ENCODE measurements at regions not wholly inside any gene's neighbourhood (a gene's known extent, or its start where the extent isn't known, plus 50 kb on each side); places are given as distances from the start of the nearest gene placed in this dataset.
"Not testable (repeated sequence)": the region's sequence is repeated elsewhere in the genome, so short reads cannot be mapped to it uniquely, and the experiment has no call there.

DNA sequence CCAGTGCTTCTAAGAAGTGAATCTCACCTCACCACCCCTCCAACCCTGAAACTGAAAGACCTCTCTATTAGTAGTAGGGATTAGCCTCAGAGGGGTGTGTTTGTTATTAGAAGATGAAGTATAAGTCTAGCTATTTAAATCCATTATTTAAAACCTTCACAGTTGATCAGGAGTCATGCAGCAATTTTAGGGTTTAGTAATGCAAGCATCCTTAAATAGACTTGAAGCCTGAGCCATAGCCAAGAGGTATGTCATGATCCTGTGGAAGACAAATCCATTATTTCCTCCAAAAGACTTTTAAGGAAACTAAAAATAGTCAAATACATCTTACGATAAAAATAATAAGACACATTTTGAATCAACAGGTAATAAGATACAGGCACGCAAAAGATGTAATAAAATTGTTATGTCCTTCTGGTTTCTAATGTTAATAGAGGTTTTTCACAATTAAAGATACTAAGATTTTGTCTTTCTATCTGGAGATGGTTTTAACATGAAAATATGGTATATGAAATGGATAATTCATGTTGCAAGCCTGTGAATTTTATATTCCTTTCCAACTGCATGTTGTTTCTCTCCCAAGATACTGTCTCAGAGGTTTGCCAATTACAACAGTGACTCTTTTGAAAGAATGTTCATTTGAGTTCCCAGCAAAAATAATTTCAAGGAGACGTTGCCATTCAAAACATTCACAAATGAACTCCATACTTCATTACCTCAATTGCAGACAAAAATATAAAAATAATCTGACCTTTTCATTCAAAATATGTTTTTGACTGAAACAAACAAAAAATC, 68.0 kb downstream of the LUZP4 start:
- no peak for DNase-seq

DNA sequence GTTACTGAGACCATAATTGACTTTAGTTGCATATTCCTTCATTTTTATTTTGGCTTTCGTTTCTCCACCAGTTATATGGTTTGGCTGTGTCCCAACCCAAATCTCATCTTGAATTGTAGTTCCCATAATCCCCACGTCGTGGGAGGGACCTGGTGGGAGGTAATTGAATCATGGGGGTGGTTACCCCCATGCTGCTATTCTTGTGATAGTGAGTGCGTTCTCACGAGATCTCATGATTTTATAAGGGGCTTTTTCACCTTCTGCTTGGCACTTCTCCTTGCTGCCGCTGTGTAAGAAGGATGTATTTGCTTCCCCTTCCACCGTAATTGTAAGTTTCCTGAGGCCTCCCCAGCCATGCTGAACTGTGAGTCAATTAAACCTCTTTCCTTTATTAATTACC, 70.0 kb downstream of the LUZP4 start:
- not testable (repeated sequence) for DNase-seq

DNA sequence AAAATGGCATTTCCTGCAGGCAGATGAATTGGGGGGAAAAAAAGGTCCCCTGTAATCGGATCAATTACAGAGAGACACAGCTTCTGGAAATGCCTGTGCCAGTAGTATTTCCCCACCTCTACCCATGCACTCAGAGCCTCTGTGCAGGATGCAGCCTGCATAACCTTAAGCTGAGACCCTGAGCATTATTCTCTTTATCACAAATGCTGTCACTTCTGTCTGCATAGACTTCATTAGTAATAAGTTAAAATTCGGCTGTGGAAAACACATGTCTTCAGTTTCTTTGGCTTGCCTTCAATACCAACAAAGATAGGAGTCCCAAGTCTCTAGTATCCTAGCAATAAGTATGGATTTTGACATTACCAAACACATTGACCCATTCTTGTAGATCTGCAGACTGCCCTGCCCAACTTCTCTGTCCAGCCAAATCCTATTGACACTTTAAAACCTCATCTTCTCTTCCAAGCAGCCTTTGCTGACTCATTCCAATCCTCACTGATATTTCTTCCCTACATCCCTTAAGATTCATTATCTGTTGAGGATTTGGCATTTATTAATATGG, 70.8 kb downstream of the LUZP4 start:
- no peak for DNase-seq

DNA sequence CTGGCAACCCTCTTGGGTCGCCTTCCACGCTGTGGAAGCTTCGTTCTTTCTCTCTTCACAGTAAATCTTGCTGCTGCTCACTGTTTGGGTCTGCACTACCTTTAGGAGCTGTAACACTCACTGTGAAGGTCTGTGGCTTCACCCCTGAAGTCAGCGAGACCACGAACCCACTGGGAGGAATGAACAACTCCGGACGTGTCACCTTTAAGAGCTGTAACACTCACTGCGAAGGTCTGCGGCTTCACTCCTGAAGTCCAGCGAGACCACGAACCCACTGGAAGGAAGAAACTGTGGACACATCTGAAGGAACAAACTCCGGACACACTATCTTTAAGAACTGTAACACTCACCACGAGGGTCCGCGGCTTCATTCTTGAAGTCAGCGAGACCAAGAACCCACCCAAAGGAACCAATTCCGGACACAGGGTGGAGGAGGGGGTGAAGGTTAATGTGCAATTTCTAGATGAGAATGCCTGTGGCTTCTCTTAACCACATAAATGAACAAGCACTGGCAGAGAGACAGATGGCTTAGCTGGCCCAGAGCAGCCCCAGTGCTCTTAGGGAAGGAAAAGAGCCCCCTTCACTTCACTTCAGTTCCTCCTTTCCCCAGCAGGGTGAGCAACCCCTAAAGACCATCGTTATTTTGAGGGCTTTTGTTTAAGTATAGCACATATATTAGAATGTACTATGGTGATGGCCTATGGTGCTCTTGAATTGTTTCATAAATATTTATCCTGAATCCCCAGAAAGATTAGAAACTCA, 73.0 kb downstream of the LUZP4 start:
- peak; percentile 2 for DNase-seq

DNA sequence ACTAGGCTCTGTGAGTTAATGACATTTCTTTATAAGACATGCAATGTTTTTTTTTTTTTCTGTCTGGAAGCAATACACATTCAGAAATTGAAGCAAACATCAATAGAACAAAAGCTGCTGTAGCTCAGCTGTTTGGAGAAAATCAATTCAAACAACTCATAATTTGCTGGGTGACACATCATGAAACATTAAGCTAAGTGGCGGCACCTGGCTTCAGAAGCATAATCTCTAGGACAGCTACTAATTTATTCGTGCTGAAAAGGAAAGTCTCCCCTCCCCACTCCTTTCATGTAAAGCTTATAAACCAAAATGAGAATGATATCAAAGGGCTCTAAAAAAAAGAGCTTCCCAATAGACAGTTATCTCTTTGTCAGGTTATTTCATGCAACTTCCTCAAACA, 73.9 kb downstream of the LUZP4 start:
- no peak for DNase-seq

DNA sequence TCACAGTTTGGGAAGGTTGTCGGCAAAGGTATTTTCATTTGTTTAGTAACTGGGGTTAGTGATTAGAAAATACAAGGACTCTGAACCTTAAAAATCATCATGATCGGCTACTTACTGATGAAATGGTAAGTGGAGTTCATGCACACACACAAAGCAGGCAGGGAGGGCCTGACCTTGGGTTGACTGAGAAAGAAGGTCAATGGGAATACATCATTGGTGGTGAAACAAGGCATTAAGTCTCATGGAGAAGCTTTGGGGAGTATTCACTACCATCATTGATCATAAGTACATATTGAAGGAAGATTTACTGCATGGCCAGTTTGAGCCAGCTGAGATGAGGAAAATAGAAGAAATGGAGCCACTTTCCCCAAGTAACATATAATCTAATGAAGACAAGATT, 74.4 kb downstream of the LUZP4 start:
- DNase-seq, result no peak

DNA sequence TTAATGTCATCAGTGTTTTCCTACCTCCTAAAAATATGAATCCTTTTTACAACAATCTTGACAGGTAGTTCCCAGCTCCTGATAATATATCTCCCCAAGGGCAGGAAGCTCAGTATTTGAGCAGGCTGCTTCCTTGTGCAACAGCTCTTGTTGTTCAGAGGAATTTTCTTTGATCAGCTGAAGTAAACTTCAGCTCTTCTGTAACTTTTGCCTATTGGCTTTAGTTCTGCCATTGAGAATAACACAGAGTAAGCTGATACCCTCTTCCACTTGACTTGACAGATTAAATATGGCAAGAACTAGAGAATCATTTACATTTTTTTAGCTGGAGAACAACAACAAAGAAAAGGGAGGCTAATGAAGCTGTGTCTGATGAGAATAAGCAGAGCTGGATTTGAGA, 75.2 kb downstream of the LUZP4 start:
- DNase-seq, result no peak

DNA sequence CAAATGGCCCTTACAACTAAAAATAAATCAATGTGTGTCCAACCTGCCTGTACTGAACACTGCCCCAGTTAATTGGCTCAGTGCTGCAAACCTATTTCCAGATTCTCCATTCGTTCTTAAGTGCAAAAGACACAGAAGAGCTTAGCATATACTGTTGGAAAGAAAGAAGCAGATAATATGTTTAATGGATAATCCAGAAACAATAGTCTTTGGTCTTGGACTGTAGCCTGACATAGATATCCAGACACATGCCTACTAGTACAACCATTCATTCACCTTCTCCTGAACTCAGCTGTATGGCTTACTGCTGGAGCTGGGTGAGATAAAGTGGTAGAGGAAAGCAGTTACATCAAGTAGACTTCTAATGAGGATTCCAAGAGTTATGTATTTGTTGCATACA, 77.0 kb downstream of the LUZP4 start:
- no peak for DNase-seq

DNA sequence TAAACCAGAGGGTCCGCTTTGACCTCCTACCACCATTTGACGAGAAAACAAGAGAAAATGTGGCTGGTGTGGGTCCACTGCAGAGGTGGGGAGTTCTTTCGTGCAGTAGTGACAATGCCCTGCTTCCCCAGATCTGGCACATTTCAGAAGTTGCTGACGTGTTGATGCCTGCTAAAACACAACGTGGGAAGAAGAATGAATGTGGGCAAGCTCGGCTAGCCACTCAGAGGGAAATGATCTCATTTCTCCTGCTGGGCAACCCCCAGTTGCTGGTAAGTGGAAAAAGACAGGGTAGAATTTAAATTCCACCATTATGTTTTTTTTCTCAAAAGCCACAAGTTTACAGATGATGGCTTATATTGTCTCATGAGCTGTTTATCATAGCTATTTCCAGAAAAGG, 77.9 kb downstream of the LUZP4 start:
- peak; percentile 21 for DNase-seq

DNA sequence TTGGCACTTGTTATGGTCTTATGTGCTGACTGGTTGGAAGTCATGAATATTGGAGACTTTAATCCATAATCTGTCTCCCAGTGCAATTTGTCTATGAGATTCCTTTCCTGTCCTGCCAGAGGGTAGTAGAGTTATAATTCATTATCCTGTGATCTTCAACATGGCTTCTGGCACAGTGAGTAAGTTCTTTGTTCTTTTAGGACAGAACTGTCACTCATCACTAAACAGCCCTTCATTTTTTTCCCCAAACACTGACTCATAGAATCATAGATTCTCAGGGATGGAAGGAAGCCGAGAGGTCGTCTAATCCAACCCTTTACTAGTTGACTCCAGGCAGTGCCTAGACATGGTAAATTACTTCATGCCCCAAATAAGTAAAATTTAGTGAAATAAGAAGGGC, 78.4 kb downstream of the LUZP4 start:
- DNase-seq, result peak; percentile 5

DNA sequence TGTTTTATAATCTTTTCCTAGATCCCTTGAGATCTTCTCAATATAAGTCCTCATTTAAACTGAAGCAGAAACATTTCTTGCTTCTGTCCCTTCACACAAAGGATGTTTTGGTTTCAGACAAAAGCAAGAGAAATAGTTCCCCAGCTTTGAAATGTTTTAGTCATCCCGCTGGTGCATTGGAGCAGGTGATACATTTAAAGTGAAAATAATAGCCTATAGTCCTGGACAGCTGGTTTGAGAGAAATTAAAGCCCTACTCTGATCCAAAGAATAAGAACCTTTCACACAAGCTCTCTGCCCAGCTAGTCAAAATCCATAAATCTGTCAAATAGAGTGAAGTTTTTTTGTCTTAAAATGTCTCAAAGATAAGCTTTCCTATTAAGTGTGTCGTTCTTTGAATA, 79.4 kb downstream of the LUZP4 start:
- DNase-seq, result no peak

DNA sequence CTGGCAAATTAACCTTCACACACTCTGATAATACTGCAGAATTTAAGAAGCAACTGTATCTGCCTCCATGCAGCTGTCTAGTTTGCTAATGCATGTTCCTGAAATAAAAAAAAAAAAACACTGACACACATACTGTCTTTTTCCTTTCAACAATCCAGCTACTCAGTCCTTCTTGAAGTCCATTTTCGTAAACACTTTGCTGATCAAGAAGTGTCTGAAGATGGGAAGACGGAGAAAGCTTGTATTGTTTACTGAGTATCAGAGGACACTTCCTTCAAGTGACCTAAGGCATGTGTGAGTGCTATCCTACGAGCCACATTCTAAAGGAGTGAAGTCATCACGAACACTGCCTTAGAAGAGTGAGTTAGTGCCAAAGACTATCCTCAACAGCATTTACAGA, 82.6 kb downstream of the LUZP4 start:
- peak; percentile 69 for DNase-seq

DNA sequence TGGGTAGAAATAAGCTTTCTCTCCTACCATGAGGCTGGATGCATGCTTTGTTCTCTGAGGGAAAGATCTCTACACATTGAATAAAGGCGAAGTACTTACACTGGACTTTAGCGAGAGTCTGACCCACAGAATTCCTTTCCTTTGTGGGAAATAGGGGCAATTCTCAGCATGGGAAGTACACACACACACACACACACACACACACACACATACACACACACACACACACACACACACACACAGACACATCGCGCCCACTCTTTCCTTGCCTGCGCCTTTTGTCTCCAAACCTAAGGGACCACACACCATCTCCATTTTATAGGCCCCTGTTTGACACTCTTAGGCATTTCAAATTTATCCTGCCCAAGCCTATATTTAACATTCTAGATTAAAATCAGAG, 83.8 kb downstream of the LUZP4 start:
- DNase-seq, result no peak

DNA sequence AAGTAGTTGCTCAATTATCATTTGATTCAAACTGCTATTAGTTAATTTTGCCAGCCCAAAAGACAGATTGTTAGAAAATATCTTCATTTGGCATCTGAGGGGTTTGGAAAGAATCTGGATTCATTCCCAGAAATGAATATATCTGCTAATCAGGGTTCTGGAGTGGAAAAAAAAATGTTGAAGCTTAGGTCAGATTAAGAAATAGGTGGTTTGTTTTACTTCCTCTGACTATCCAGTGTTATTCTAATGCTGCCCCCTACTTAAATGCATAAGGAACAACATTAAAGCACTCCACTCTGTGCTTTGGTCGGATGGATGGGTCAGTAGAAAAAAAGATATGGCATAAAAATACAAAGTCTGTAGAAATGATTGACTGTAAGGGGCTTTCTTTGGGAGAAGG, 89.0 kb downstream of the LUZP4 start:
- peak; percentile 27 for DNase-seq

DNA sequence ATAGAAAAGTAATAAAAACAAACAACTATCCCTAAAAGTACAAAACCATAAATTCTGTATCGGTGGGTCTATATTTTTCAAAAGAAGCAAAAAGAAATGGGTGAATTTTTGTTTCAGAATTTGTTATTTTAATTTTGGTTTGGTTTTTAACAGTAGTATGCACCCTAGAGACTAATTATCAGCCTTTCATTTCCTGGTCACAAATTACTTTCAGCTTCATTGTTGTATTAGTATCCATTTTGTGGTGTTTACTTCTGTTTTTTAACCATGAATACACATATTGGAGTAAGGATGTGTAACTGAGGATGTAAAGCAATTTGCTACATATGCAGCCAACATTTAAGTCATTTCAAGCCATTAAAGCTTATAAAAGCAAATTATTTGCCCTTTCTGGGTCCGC, 97.8 kb downstream of the LUZP4 start:
- no peak for DNase-seq

DNA sequence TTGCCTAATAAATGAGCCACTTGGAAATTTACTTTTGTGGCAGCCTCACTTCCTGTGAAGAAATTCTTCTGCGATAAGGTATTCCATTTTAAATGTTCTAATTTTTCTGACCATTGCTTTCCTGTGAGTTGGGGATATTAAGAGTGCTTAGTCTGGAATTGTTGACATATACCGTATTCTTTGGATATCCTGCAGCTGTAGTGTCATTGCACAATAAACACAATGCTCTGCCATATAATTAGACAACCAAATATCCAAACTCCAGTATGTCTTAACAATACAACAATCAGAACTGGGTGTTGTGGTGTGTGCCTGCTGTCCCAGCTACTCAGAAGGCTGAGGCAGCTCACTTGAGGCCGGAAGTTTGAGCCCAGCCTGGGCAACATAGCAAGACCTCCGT, 99.4 kb downstream of the LUZP4 start:
- DNase-seq, result no peak

DNA sequence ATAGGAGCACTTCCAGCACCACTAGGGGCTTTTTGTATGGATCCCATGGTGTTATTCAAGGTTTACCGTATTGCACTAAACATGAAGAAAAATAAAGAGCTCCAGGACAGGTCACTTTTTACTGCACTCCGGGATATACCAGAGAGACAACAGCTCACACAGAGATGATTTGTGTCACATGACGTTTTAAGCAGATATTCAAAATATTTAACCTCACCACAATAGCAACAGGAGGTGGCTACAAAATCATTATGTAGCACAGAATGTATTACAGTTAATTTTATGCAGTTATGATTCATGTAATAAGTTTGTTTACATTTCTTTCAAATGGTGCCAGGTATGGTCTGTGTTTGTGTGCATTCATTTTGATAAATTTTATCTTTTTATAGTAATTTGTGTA, 100.6 kb downstream of the LUZP4 start:
- no peak for DNase-seq

DNA sequence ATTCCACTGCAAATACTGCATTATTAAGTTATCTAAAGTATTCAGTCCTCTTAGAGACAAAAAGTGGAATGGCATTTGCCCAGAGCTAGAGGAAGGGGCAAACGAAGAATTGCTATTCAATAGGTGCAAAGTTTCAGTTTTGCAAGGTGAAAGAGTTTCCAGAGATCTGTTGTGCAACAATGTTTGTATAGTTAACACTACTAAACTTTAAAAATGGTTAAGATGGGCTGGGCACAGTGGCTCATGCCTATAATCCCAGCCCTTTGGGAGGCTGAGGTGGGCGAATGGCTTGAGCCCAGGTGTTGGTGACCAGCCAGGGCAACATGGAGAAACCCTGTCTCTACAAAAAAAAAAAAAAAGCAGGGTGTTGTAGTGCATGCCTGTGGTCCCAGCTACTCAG, 102.5 kb downstream of the LUZP4 start:
- DNase-seq, result no peak

DNA sequence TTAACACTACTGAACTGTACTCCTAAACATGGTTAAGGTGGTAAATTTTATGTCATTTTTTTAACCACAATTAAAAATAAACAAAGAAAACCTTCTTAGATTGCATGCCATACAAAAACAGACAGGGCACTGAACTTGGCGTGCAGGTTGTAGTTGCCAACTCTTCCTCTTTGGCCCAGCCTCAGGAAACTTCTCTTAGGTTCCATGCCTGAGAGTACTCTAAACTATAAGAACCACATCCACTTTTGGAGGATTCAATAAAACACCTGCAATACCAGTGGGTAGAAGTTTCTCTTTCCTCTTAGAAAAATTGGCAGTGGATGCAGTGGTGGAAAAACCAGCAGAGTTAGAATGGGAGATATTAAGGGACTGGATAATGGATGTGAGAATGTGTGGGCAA, 103.4 kb downstream of the LUZP4 start:
- no peak for DNase-seq

DNA sequence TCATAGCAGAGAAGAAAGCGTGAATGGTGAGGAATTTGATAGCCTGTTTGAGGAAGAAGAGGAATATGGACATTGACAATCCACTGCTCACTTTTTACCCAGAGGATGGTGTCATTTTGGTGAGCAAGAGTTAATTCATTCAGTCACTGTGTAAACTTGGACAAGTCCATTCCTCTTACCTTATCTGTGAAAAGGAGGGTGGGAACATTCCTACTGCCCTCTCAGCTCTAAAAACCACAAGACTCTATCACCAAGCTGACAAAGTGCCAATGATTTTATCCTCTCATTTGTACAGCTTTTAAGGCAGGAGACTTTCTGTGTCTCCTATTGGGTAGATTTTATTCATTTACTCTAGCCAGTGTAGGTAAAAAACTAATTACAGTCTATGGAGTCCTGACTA, 103.8 kb downstream of the LUZP4 start:
- DNase-seq, result peak; percentile 44

DNA sequence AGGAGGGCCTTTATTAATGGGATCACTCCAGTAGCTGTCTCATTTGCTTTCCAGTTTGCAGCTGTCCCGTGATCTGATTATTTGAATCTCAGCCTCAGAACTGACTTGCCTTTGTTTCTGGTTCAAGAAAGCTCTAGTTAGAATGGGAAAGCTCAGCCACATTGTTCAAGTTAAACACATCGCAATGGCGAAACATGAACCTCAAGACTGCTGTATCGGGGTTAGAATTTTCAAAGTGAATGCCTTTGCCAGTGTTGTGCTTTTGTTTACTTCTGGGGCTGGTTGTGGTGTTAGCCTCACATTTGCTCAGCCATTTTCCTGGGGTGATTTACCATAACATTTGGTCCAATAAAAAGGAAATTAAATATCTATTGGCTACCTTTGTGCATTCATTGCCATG, 105.3 kb downstream of the LUZP4 start:
- DNase-seq, result not testable (repeated sequence)

DNA sequence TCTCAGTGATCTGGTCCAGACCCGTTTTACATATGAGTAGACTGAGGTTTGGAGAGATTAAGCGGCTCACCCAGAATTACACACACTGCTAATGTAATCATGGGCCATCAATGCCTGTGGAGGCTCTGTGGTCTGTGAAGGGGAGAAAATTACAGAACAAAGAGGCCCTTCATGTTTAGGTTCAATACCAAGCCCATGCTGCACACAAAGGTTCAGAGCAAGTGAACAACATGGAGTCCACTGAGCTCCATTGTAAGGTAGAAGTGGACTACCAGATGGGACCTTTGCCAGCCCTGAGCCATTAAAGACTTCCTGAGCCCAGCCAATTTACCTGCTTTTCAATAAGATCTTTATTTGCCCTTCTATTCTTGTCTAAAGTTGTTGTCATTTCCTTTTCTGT, 109.8 kb downstream of the LUZP4 start:
- DNase-seq, result no peak

DNA sequence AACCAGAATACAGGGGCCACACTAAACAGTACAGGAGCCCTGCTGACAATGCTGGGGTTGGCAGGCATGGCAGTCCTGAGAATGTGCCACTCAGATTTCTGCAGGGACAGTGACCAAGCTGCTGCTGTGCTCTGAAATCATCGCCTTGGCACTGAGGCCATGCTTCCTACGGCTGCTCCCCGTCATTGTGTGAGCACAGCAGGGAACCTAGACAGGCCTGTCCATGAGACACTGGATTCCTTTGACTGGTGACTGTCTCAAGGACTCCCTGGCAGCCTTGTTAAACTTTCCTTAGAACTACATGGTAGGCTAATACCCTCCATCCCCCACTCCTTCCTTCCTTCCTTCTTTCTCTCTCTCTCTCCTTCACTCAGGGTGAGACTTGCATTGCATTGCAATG, 111.4 kb downstream of the LUZP4 start:
- DNase-seq, result no peak

DNA sequence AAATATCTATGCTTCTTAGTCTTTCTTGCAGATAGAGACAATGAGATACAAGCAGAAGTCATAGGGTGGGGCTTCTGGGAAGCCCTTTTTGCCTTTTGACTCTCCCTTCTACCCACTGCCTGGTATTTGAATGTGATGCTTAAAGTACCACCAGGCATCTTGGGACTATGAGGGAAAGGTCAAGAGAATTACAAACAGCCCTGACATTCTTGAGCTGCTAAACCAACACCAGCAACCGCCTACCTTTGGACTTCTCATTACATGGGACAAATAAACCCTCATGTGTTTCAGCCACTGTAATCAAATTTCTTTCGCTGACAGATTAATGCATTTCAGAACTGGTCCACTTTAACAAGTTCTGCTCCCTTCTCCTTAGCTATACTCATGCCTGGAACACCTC, 112.8 kb downstream of the LUZP4 start:
- no peak for DNase-seq
